ENCODE measurements at regions not wholly inside any gene's neighbourhood (a gene's known extent, or its start where the extent isn't known, plus 50 kb on each side); places are given as distances from the start of the nearest gene placed in this dataset.
"Not testable (repeated sequence)": the region's sequence is repeated elsewhere in the genome, so short reads cannot be mapped to it uniquely, and the experiment has no call there.

- H3K9me3 ChIP-seq (replicated peaks in 1 of 3) = no peaks in the 10 kb centered on the region
- H3K27ac ChIP-seq = no peak overlapping the region
- no peaks in the 10 kb centered on the region for H3K4me1 ChIP-seq (replicated peaks in 1 of 2)
- intact Hi-C loops (cut with DNase I) = no loop called here
- H3K4me3 ChIP-seq = no peak overlapping the region
- WGBS, 4 donors = 84 to 90% (median 87%) methylated on average over 7 to 14 of the region's 14 CpGs
- H3K27me3 ChIP-seq = no peaks in the 10 kb centered on the region
- DNase-seq = no peak
- TF ChIP-seq POLR2A (IDR thresholded peaks at IDR 0.05) (no peak), CTCF (IDR thresholded peaks at IDR 0.05) (no peak)
- H3K36me3 ChIP-seq (replicated peaks in 1 of 2) = no peaks in the 10 kb centered on the region
These were observed 158.6 kb downstream of the SHANK2 start for GRCh38 chr11:71093783-71094182.

- Histone ChIP-seq H3K36me3 (replicated peaks in 1 of 2) (no peaks in the 10 kb centered on the region), H3K27me3 (no peaks in the 10 kb centered on the region), H3K4me3 (no peak overlapping the region), H3K27ac (no peak overlapping the region), H3K9me3 (replicated peaks in 1 of 3) (no peaks in the 10 kb centered on the region), H3K4me1 (replicated peaks in 1 of 2) (no peaks in the 10 kb centered on the region)
- no peak for DNase-seq
- intact Hi-C loops (cut with DNase I) = no loop called here
- TF ChIP-seq CTCF (IDR thresholded peaks at IDR 0.05) = no peak
- no peak for TF ChIP-seq POLR2A (IDR thresholded peaks at IDR 0.05)
- WGBS, 4 donors = 75 to 86% (median 85%) methylated on average over 11 of the region's 11 CpGs
These were observed 160.7 kb downstream of the SHANK2 start for GRCh38 chr11:71091506-71092265.

- H3K4me1 ChIP-seq (replicated peaks in 1 of 2) = no peaks in the 10 kb centered on the region
- intact Hi-C loops (cut with DNase I) = no loop called here
- DNase-seq = no peak
- no peaks in the 10 kb centered on the region for H3K36me3 ChIP-seq (replicated peaks in 1 of 2)
- WGBS, 4 donors = 74 to 82% (median 77%) methylated on average over 10 to 11 of the region's 11 CpGs
- TF ChIP-seq POLR2A (IDR thresholded peaks at IDR 0.05) = no peak
- no peak for TF ChIP-seq CTCF (IDR thresholded peaks at IDR 0.05)
- no peak overlapping the region for H3K4me3 ChIP-seq
- no peak overlapping the region for H3K27ac ChIP-seq
- H3K27me3 ChIP-seq = no peaks in the 10 kb centered on the region
- H3K9me3 ChIP-seq (replicated peaks in 1 of 3) = no peaks in the 10 kb centered on the region
These were observed 162.8 kb downstream of the SHANK2 start for GRCh38 chr11:71089571-71089970.

- H3K27ac ChIP-seq; H3K36me3 ChIP-seq (replicated peaks in 1 of 2); H3K4me3 ChIP-seq; H3K9me3 ChIP-seq (replicated peaks in 1 of 3); H3K27me3 ChIP-seq; intact Hi-C loops (cut with DNase I); DNase-seq; H3K4me1 ChIP-seq (replicated peaks in 1 of 2): not testable (repeated sequence)
- WGBS, 4 donors = 80 to 88% (median 80%) methylated on average over 14 to 20 of the region's 20 CpGs
These were observed 163.8 kb downstream of the SHANK2 start for GRCh38 chr11:71088314-71089215.

Data from adrenal gland (tissue), 9 donors.